ENCODE measurements at regions not wholly inside any gene's neighbourhood (a gene's known extent, or its start where the extent isn't known, plus 50 kb on each side); places are given as distances from the start of the nearest gene placed in this dataset.

- TF ChIP-seq CHD4 (IDR thresholded peaks at IDR 0.05; ENCODE audit: insufficient read depth, insufficient replicate concordance, low read depth, low read length, poor library complexity, severe bottlenecking) (no peak), POLR3G (IDR thresholded peaks at IDR 0.05; ENCODE audit: extremely low read depth, insufficient read length, insufficient replicate concordance) (no peak), CBFA2T2 (conservative IDR thresholded peaks at IDR 0.05) (no peak), HOXB6 (CRISPR knock-in tag; IDR thresholded peaks at IDR 0.05; ENCODE audit: borderline replicate concordance) (no peak), RAD51 (IDR thresholded peaks at IDR 0.05; ENCODE audit: borderline replicate concordance, low read depth) (no peak), RBM39 (optimal IDR thresholded peaks at IDR 0.05; ENCODE audit: low read depth, low read length) (no peak), BHLHE40 (IDR thresholded peaks at IDR 0.05; ENCODE audit: low read length) (no peak)
Observed at GRCh38 chr3:5677555-5677954, 490.0 kb downstream of the EDEM1 start.
